GM19467 (cell line): ENCODE measurements at regions not wholly inside any gene's neighbourhood (a gene's known extent, or its start where the extent isn't known, plus 50 kb on each side); places are given as distances from the start of the nearest gene placed in this dataset.

Experiments used
- ATAC-seq: cut with Tn5 transposase; IDR thresholded peaks from one replicate; pipeline ENCODE4 v1.9.1; 2021; ENCODE audit warnings: mild to moderate bottlenecking, moderate library complexity; ENCODE audit not compliant: unreplicated experiment

- ATAC-seq = no peak
Observed at GRCh38 chr4:28518561-28519165, 1658.0 kb downstream of the STIM2 start.

GRCh38 chr4:28523681-28524190, 1663.1 kb downstream of the STIM2 start:
- no peak for ATAC-seq

GRCh38 chr4:28536124-28536523, 1675.5 kb downstream of the STIM2 start:
- ATAC-seq = no peak

- no peak for ATAC-seq
Observed at GRCh38 chr4:28545986-28546385, 1685.3 kb downstream of the STIM2 start.

- no peak for ATAC-seq
Observed at GRCh38 chr4:28548136-28548535, 1687.5 kb downstream of the STIM2 start.

GRCh38 chr4:28548594-28548993, 1688.0 kb downstream of the STIM2 start:
- ATAC-seq = no peak

GRCh38 chr4:28555866-28556265, 1695.2 kb downstream of the STIM2 start:
- no peak for ATAC-seq

GRCh38 chr4:28557755-28558154, 1697.1 kb downstream of the STIM2 start:
- ATAC-seq = no peak

- no peak for ATAC-seq
Observed at GRCh38 chr4:28558895-28559294, 1698.3 kb downstream of the STIM2 start.

GRCh38 chr4:28562913-28563312, 1702.3 kb downstream of the STIM2 start:
- no peak for ATAC-seq

- ATAC-seq = no peak
Observed at GRCh38 chr4:28565396-28565795, 1704.8 kb downstream of the STIM2 start.

GRCh38 chr4:28600958-28601357, 1740.3 kb downstream of the STIM2 start:
- no peak for ATAC-seq

- ATAC-seq = no peak
Observed at GRCh38 chr4:28621591-28621990, 1761.0 kb downstream of the STIM2 start.

- no peak for ATAC-seq
Observed at GRCh38 chr4:28636971-28637370, 1776.3 kb downstream of the STIM2 start.

GRCh38 chr4:28639747-28640146, 1779.1 kb downstream of the STIM2 start:
- ATAC-seq = no peak

GRCh38 chr4:28654618-28655017, 1794.0 kb downstream of the STIM2 start:
- ATAC-seq = no peak

GRCh38 chr4:28665306-28665705, 1804.7 kb downstream of the STIM2 start:
- ATAC-seq = no peak

- ATAC-seq = no peak
Observed at GRCh38 chr4:28675582-28675981, 1814.9 kb downstream of the STIM2 start.

GRCh38 chr4:28677808-28678207, 1817.2 kb downstream of the STIM2 start:
- ATAC-seq = no peak

- ATAC-seq = no peak
Observed at GRCh38 chr4:28682847-28683246, 1822.2 kb downstream of the STIM2 start.

GRCh38 chr4:28686618-28687017, 1826.0 kb downstream of the STIM2 start:
- no peak for ATAC-seq

- no peak for ATAC-seq
Observed at GRCh38 chr4:28690890-28691289, 1830.2 kb downstream of the STIM2 start.

- ATAC-seq = no peak
Observed at GRCh38 chr4:28702571-28702970, 1841.9 kb downstream of the STIM2 start.
